ENCODE measurements at regions not wholly inside any gene's neighbourhood (a gene's known extent, or its start where the extent isn't known, plus 50 kb on each side); places are given as distances from the start of the nearest gene placed in this dataset.

DNA sequence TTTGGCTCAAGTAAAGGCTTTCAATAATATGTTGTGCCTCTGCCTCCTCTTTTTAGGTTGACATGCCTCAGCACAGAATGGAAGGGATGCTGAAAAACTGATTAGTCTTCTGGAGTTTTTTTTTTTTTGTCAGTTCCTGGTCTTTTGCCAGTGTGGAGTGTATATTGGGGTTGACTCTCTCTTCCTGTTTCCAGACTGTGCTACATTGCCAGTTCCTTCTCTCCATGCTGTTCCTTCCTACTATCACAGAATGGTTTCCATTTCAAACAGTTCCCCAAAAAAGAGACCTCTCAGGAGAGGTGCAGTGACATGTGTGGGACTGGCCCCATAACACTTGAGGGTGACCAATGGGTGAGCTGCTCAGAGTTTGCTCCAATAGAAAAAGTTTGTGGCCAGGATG, 101.7 kb upstream of the ETV3 start:
- TF ChIP-seq TCF4 (CRISPR knock-in tag; IDR thresholded peaks at IDR 0.05; ENCODE audit: borderline replicate concordance): no peak
- no peak for TF ChIP-seq ESRRG (CRISPR knock-in tag; IDR thresholded peaks at IDR 0.05)
- no peak for TF ChIP-seq GLIS3 (CRISPR knock-in tag; IDR thresholded peaks at IDR 0.05)
- no peak for TF ChIP-seq SNAI2 (CRISPR knock-in tag; IDR thresholded peaks at IDR 0.05)
- TF ChIP-seq ISL1 (CRISPR knock-in tag; IDR thresholded peaks at IDR 0.05): no peak
- TF ChIP-seq, protein P1, sequence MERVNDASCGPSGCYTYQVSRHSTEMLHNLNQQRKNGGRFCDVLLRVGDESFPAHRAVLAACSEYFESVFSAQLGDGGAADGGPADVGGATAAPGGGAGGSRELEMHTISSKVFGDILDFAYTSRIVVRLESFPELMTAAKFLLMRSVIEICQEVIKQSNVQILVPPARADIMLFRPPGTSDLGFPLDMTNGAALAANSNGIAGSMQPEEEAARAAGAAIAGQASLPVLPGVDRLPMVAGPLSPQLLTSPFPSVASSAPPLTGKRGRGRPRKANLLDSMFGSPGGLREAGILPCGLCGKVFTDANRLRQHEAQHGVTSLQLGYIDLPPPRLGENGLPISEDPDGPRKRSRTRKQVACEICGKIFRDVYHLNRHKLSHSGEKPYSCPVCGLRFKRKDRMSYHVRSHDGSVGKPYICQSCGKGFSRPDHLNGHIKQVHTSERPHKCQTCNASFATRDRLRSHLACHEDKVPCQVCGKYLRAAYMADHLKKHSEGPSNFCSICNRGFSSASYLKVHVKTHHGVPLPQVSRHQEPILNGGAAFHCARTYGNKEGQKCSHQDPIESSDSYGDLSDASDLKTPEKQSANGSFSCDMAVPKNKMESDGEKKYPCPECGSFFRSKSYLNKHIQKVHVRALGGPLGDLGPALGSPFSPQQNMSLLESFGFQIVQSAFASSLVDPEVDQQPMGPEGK (CRISPR knock-in tag; IDR thresholded peaks at IDR 0.05; ENCODE audit: borderline replicate concordance): no peak
- no peak for TF ChIP-seq ZNF70 (CRISPR knock-in tag; IDR thresholded peaks at IDR 0.05)
- TF ChIP-seq BACH2 (CRISPR knock-in tag; IDR thresholded peaks at IDR 0.05; ENCODE audit: borderline replicate concordance): no peak
- TF ChIP-seq ZFP3 (CRISPR knock-in tag; IDR thresholded peaks at IDR 0.05): no peak
- TF ChIP-seq, protein P2, sequence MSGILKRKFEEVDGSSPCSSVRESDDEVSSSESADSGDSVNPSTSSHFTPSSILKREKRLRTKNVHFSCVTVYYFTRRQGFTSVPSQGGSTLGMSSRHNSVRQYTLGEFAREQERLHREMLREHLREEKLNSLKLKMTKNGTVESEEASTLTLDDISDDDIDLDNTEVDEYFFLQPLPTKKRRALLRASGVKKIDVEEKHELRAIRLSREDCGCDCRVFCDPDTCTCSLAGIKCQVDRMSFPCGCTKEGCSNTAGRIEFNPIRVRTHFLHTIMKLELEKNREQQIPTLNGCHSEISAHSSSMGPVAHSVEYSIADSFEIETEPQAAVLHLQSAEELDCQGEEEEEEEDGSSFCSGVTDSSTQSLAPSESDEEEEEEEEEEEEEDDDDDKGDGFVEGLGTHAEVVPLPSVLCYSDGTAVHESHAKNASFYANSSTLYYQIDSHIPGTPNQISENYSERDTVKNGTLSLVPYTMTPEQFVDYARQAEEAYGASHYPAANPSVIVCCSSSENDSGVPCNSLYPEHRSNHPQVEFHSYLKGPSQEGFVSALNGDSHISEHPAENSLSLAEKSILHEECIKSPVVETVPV (CRISPR knock-in tag; IDR thresholded peaks at IDR 0.05): no peak
- TF ChIP-seq, protein P3, sequence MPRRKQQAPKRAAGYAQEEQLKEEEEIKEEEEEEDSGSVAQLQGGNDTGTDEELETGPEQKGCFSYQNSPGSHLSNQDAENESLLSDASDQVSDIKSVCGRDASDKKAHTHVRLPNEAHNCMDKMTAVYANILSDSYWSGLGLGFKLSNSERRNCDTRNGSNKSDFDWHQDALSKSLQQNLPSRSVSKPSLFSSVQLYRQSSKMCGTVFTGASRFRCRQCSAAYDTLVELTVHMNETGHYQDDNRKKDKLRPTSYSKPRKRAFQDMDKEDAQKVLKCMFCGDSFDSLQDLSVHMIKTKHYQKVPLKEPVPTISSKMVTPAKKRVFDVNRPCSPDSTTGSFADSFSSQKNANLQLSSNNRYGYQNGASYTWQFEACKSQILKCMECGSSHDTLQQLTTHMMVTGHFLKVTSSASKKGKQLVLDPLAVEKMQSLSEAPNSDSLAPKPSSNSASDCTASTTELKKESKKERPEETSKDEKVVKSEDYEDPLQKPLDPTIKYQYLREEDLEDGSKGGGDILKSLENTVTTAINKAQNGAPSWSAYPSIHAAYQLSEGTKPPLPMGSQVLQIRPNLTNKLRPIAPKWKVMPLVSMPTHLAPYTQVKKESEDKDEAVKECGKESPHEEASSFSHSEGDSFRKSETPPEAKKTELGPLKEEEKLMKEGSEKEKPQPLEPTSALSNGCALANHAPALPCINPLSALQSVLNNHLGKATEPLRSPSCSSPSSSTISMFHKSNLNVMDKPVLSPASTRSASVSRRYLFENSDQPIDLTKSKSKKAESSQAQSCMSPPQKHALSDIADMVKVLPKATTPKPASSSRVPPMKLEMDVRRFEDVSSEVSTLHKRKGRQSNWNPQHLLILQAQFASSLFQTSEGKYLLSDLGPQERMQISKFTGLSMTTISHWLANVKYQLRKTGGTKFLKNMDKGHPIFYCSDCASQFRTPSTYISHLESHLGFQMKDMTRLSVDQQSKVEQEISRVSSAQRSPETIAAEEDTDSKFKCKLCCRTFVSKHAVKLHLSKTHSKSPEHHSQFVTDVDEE (CRISPR knock-in tag; IDR thresholded peaks at IDR 0.05): no peak
- no peak for TF ChIP-seq PPARA (CRISPR knock-in tag; IDR thresholded peaks at IDR 0.05; ENCODE audit: borderline replicate concordance)
- ATAC-seq: no peak

DNA sequence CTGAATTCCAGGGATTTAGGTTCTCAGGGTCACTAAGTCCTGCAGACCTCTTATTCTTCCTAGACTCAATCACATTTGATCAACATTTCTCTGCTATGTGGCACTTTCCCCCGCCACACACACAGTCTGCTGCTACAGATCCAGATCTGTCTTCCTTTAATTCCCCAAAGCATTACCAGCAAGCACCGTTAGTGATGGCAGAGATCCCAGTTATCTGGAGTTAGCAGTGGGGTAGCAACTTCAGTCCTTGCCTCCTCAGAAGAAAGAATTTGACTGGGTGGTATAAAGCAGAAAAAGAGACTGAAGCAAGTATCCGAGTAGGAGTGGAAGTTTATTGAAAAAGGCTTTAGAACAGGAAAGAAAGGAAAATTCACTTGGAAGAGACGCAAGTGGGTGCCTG, 100.4 kb upstream of the ETV3 start:
- TF ChIP-seq, protein P2 (CRISPR knock-in tag; IDR thresholded peaks at IDR 0.05): no peak
- TF ChIP-seq CSDC2 (CRISPR knock-in tag; IDR thresholded peaks at IDR 0.05) (no peak), ZNF565 (CRISPR knock-in tag; conservative IDR thresholded peaks at IDR 0.05; ENCODE audit: low read depth) (no peak), ESRRG (CRISPR knock-in tag; IDR thresholded peaks at IDR 0.05) (no peak), BACH2 (CRISPR knock-in tag; IDR thresholded peaks at IDR 0.05; ENCODE audit: borderline replicate concordance) (no peak), SNAI2 (CRISPR knock-in tag; IDR thresholded peaks at IDR 0.05) (no peak), ZFP3 (CRISPR knock-in tag; IDR thresholded peaks at IDR 0.05) (no peak), OSR1 (CRISPR knock-in tag; IDR thresholded peaks at IDR 0.05) (no peak), ZFP30 (CRISPR knock-in tag; IDR thresholded peaks at IDR 0.05) (no peak), PPARA (CRISPR knock-in tag; IDR thresholded peaks at IDR 0.05; ENCODE audit: borderline replicate concordance) (no peak), RARB (CRISPR knock-in tag; IDR thresholded peaks at IDR 0.05) (no peak), TCF4 (CRISPR knock-in tag; IDR thresholded peaks at IDR 0.05; ENCODE audit: borderline replicate concordance) (no peak), ARNTL (CRISPR knock-in tag; IDR thresholded peaks at IDR 0.05; ENCODE audit: borderline replicate concordance, low read depth) (no peak), ZNF8 (CRISPR knock-in tag; IDR thresholded peaks at IDR 0.05) (no peak)
- TF ChIP-seq, protein P1 (CRISPR knock-in tag; IDR thresholded peaks at IDR 0.05; ENCODE audit: borderline replicate concordance): no peak
- TF ChIP-seq, protein P4, sequence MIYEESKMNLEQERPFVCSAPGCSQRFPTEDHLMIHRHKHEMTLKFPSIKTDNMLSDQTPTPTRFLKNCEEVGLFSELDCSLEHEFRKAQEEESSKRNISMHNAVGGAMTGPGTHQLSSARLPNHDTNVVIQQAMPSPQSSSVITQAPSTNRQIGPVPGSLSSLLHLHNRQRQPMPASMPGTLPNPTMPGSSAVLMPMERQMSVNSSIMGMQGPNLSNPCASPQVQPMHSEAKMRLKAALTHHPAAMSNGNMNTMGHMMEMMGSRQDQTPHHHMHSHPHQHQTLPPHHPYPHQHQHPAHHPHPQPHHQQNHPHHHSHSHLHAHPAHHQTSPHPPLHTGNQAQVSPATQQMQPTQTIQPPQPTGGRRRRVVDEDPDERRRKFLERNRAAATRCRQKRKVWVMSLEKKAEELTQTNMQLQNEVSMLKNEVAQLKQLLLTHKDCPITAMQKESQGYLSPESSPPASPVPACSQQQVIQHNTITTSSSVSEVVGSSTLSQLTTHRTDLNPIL (CRISPR knock-in tag; IDR thresholded peaks at IDR 0.05; ENCODE audit: low read depth): no peak
- ATAC-seq: no peak

Data from SK-N-SH treated with all-trans-retinoic acid at 6 μM for 48 hours (cell line).